ENCODE measurements at regions not wholly inside any gene's neighbourhood (a gene's known extent, or its start where the extent isn't known, plus 50 kb on each side); places are given as distances from the start of the nearest gene placed in this dataset.

DNA sequence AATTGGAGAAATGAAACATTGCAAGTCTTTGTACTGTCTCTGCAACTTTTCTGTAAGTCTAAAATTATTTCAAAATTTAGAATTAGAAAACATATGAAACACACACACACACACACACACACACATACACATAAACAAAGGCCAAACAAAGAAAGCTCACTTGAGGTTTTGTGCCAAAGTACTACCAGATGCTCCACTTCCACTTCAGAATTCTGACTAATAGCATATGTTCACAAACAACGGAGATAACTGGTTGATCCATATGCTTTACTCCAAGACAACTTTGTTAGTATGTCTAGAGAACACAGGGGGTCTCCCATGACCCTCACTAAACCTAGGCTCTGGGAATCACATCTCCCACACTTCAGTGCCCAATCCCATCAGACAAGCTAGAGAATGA is 133.8 kb upstream of the CLEC14A start:
- TF ChIP-seq YY1 (IDR thresholded peaks at IDR 0.05; ENCODE audit: insufficient read depth, insufficient read length) = no peak
- TF ChIP-seq ZNF274 (IDR thresholded peaks at IDR 0.05; ENCODE audit: low read depth, low read length) = no peak
- TF ChIP-seq SUZ12 (IDR thresholded peaks at IDR 0.05; ENCODE audit: extremely low read depth, insufficient read depth, insufficient read length) = no peak
- Histone ChIP-seq H3K4me3 (ENCODE audit: insufficient read length, low read depth) (no peak overlapping the region), H3K27me3 (ENCODE audit: insufficient read depth, insufficient read length) (no peaks in the 10 kb centered on the region), H3K9me3 (ENCODE audit: insufficient read depth, low read length) (no peaks in the 10 kb centered on the region), H3K9ac (ENCODE audit: insufficient read length, low read depth) (no peak overlapping the region), H3K4me1 (ENCODE audit: insufficient read depth, insufficient read length) (no peaks in the 10 kb centered on the region), H3K36me3 (ENCODE audit: insufficient read depth, insufficient read length, low read length) (no peaks in the 10 kb centered on the region)
- DNase-seq (ENCODE audit: low read depth, low spot score) = no peak

DNA sequence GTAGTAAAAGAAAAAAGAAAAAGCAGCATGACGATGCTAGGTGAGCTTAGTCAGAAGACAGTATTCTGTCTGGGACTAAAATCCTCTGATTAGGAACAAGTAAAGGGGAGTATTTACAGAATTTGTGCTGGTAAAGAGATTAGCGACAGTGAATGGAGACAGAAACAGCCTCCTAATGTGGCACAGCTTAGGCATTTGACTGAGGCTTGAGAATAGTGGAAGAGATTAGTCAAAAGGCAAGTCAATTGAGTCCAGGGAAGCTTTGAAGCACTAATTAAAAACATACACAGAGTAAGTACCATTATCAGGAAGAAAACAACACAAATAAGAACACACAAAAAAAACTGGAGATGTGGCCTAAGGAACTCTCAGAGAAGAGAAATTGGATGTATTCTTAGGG is 131.9 kb upstream of the CLEC14A start:
- H3K27me3 ChIP-seq (ENCODE audit: insufficient read depth, insufficient read length) = no peaks in the 10 kb centered on the region
- H3K4me1 ChIP-seq (ENCODE audit: insufficient read depth, insufficient read length) = no peaks in the 10 kb centered on the region
- H3K9me3 ChIP-seq (ENCODE audit: insufficient read depth, low read length) = no peaks in the 10 kb centered on the region
- no peaks in the 10 kb centered on the region for H3K36me3 ChIP-seq (ENCODE audit: insufficient read depth, insufficient read length, low read length)
- no peak overlapping the region for H3K9ac ChIP-seq (ENCODE audit: insufficient read length, low read depth)
- no peak for DNase-seq (ENCODE audit: low read depth, low spot score)
- TF ChIP-seq SUZ12 (IDR thresholded peaks at IDR 0.05; ENCODE audit: extremely low read depth, insufficient read depth, insufficient read length) (no peak), YY1 (IDR thresholded peaks at IDR 0.05; ENCODE audit: insufficient read depth, insufficient read length) (no peak), ZNF274 (IDR thresholded peaks at IDR 0.05; ENCODE audit: low read depth, low read length) (no peak)
- no peak overlapping the region for H3K4me3 ChIP-seq (ENCODE audit: insufficient read length, low read depth)

DNA sequence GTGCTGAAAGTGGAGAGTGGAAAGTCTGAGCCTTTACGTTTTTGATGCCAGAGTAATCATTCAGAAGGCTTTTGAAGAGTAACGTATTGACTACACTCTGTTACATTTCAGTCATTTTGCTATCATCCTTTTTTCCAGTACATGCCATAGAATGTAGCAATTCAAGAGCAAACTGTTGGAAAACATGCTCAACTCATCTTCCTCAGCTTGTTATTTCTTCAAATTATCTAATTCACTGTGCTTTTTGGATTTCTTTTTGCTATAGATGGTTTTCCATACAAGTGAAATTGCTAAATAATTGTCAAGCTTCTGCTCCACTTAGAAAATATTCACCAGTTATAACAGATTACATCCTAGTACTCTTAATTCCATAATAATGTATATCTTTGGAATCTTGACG is 129.9 kb upstream of the CLEC14A start:
- no peak overlapping the region for H3K4me3 ChIP-seq (ENCODE audit: insufficient read length, low read depth)
- H3K9me3 ChIP-seq (ENCODE audit: insufficient read depth, low read length) = no peaks in the 10 kb centered on the region
- no peaks in the 10 kb centered on the region for H3K36me3 ChIP-seq (ENCODE audit: insufficient read depth, insufficient read length, low read length)
- no peaks in the 10 kb centered on the region for H3K4me1 ChIP-seq (ENCODE audit: insufficient read depth, insufficient read length)
- H3K9ac ChIP-seq (ENCODE audit: insufficient read length, low read depth) = no peak overlapping the region
- no peak for DNase-seq (ENCODE audit: low read depth, low spot score)
- no peaks in the 10 kb centered on the region for H3K27me3 ChIP-seq (ENCODE audit: insufficient read depth, insufficient read length)
- TF ChIP-seq YY1 (IDR thresholded peaks at IDR 0.05; ENCODE audit: insufficient read depth, insufficient read length) (no peak), SUZ12 (IDR thresholded peaks at IDR 0.05; ENCODE audit: extremely low read depth, insufficient read depth, insufficient read length) (no peak), ZNF274 (IDR thresholded peaks at IDR 0.05; ENCODE audit: low read depth, low read length) (no peak)

DNA sequence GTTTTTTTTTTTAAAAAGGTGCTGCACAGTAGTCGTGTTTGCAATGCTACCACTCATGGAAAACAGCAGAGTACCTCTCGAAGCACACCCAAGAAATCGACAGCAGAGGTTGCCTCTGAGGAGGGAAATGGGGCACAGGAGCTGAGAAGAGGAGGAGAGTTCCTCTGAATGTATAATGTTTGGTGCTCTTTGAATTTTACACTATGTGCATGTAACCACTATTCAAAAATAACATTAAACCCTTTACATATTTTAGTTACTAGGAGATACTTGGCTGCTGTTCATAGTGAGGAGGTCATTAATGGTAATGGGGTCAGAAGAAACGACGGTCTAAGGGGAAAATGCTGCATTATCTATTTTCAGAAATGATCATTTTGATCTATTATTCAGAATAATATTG is 129.4 kb upstream of the CLEC14A start:
- DNase-seq (ENCODE audit: low read depth, low spot score) = no peak
- Histone ChIP-seq H3K36me3 (ENCODE audit: insufficient read depth, insufficient read length, low read length) (no peaks in the 10 kb centered on the region), H3K27me3 (ENCODE audit: insufficient read depth, insufficient read length) (no peaks in the 10 kb centered on the region), H3K9me3 (ENCODE audit: insufficient read depth, low read length) (no peaks in the 10 kb centered on the region), H3K4me1 (ENCODE audit: insufficient read depth, insufficient read length) (no peaks in the 10 kb centered on the region), H3K4me3 (ENCODE audit: insufficient read length, low read depth) (no peak overlapping the region), H3K9ac (ENCODE audit: insufficient read length, low read depth) (no peak overlapping the region)
- no peak for TF ChIP-seq YY1 (IDR thresholded peaks at IDR 0.05; ENCODE audit: insufficient read depth, insufficient read length)
- no peak for TF ChIP-seq ZNF274 (IDR thresholded peaks at IDR 0.05; ENCODE audit: low read depth, low read length)
- TF ChIP-seq SUZ12 (IDR thresholded peaks at IDR 0.05; ENCODE audit: extremely low read depth, insufficient read depth, insufficient read length) = no peak

DNA sequence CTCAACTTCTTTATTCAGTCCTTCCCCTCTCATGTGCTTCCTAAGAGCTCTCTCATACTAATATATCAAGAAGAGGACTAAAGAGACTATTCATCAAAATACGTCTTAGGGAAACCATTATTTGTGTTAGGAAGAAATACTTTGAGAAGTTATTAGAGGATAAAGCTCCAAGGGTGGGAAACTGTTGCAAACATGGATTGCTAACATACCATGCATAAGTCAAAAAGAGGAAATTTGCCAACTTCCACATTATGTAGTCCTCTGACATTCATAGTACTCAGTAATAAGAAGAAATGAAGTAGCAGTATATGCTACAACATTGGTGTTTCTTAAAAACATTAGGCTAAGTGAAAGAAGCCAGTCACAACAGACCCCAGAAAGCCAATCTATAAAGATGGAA is 128.8 kb upstream of the CLEC14A start:
- no peak overlapping the region for H3K9ac ChIP-seq (ENCODE audit: insufficient read length, low read depth)
- no peaks in the 10 kb centered on the region for H3K36me3 ChIP-seq (ENCODE audit: insufficient read depth, insufficient read length, low read length)
- H3K4me1 ChIP-seq (ENCODE audit: insufficient read depth, insufficient read length) = no peaks in the 10 kb centered on the region
- no peaks in the 10 kb centered on the region for H3K9me3 ChIP-seq (ENCODE audit: insufficient read depth, low read length)
- TF ChIP-seq YY1 (IDR thresholded peaks at IDR 0.05; ENCODE audit: insufficient read depth, insufficient read length) (no peak), SUZ12 (IDR thresholded peaks at IDR 0.05; ENCODE audit: extremely low read depth, insufficient read depth, insufficient read length) (no peak), ZNF274 (IDR thresholded peaks at IDR 0.05; ENCODE audit: low read depth, low read length) (no peak)
- H3K27me3 ChIP-seq (ENCODE audit: insufficient read depth, insufficient read length) = no peaks in the 10 kb centered on the region
- no peak overlapping the region for H3K4me3 ChIP-seq (ENCODE audit: insufficient read length, low read depth)
- DNase-seq (ENCODE audit: low read depth, low spot score) = no peak

DNA sequence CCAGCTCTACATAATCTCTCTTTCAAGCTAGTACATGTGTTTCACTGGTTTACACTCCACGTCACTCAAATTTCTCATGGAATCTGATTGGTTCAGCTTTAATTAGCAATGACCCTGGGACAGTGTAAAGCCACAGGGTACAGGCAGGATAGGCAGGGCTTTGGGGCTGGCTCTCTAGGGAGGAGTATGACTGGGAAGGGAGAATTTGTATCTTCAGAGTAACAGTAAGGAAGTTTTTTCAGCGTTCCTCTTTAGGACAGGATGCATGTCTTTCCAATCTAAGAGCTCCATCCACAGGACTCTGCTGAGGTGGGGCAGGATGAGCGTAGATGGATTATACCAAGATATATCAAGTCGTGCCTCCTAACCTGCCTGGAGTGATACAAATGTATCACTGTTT is 112.0 kb upstream of the CLEC14A start:
- no peaks in the 10 kb centered on the region for H3K27me3 ChIP-seq (ENCODE audit: insufficient read depth, insufficient read length)
- DNase-seq (ENCODE audit: low read depth, low spot score) = no peak
- no peak for TF ChIP-seq SUZ12 (IDR thresholded peaks at IDR 0.05; ENCODE audit: extremely low read depth, insufficient read depth, insufficient read length)
- TF ChIP-seq YY1 (IDR thresholded peaks at IDR 0.05; ENCODE audit: insufficient read depth, insufficient read length) = no peak
- TF ChIP-seq ZNF274 (IDR thresholded peaks at IDR 0.05; ENCODE audit: low read depth, low read length) = no peak
- no peak overlapping the region for H3K9ac ChIP-seq (ENCODE audit: insufficient read length, low read depth)
- no peaks in the 10 kb centered on the region for H3K4me1 ChIP-seq (ENCODE audit: insufficient read depth, insufficient read length)
- H3K4me3 ChIP-seq (ENCODE audit: insufficient read length, low read depth) = no peak overlapping the region
- no peaks in the 10 kb centered on the region for H3K9me3 ChIP-seq (ENCODE audit: insufficient read depth, low read length)
- H3K36me3 ChIP-seq (ENCODE audit: insufficient read depth, insufficient read length, low read length) = no peaks in the 10 kb centered on the region

DNA sequence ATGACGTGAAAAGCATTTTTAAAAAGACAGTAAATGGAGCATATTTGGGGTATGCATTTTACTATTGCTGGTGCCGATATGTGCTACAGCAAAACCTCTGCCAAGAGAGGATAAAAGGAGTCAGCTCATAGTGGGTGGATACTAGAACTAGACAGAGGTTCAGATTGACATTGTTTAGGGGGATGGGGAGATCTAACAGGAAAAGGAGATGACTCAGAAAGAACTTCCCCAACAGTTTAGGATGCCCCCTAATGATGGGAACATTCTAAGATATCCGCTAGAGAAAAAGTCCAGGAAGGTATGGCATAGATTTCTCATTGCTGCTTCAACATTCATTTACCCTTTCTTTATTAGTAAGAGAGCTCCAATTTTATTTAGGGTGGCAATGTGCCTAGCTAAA is 110.5 kb upstream of the CLEC14A start:
- no peak for DNase-seq (ENCODE audit: low read depth, low spot score)
- Histone ChIP-seq H3K9me3 (ENCODE audit: insufficient read depth, low read length) (no peaks in the 10 kb centered on the region), H3K4me1 (ENCODE audit: insufficient read depth, insufficient read length) (no peaks in the 10 kb centered on the region), H3K27me3 (ENCODE audit: insufficient read depth, insufficient read length) (no peaks in the 10 kb centered on the region), H3K36me3 (ENCODE audit: insufficient read depth, insufficient read length, low read length) (no peaks in the 10 kb centered on the region), H3K4me3 (ENCODE audit: insufficient read length, low read depth) (no peak overlapping the region), H3K9ac (ENCODE audit: insufficient read length, low read depth) (no peak overlapping the region)
- no peak for TF ChIP-seq YY1 (IDR thresholded peaks at IDR 0.05; ENCODE audit: insufficient read depth, insufficient read length)
- TF ChIP-seq ZNF274 (IDR thresholded peaks at IDR 0.05; ENCODE audit: low read depth, low read length) = no peak
- TF ChIP-seq SUZ12 (IDR thresholded peaks at IDR 0.05; ENCODE audit: extremely low read depth, insufficient read depth, insufficient read length) = no peak

DNA sequence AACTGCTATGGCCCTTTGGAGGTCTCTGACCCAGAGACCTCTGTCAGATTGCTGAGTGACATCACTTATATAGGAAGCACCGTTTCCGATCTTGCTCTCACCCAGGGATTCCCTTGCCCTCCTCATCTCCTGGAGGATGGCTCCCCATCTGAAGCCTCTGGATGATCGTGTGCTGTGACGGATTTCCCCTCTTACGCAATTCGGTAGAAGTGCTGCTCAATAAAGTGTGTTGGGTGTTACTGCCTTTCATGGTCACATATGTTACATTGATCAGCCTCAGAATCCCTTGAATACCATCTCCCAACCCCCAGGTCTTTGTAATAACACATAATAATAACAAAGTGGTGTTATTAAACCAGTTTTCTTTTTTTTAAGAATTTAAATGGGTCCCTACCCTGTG is 107.3 kb upstream of the CLEC14A start:
- no peaks in the 10 kb centered on the region for H3K36me3 ChIP-seq (ENCODE audit: insufficient read depth, insufficient read length, low read length)
- TF ChIP-seq SUZ12 (IDR thresholded peaks at IDR 0.05; ENCODE audit: extremely low read depth, insufficient read depth, insufficient read length) (no peak), ZNF274 (IDR thresholded peaks at IDR 0.05; ENCODE audit: low read depth, low read length) (no peak), YY1 (IDR thresholded peaks at IDR 0.05; ENCODE audit: insufficient read depth, insufficient read length) (no peak)
- no peak overlapping the region for H3K9ac ChIP-seq (ENCODE audit: insufficient read length, low read depth)
- no peak overlapping the region for H3K4me3 ChIP-seq (ENCODE audit: insufficient read length, low read depth)
- no peaks in the 10 kb centered on the region for H3K9me3 ChIP-seq (ENCODE audit: insufficient read depth, low read length)
- H3K4me1 ChIP-seq (ENCODE audit: insufficient read depth, insufficient read length) = no peaks in the 10 kb centered on the region
- H3K27me3 ChIP-seq (ENCODE audit: insufficient read depth, insufficient read length) = no peaks in the 10 kb centered on the region
- DNase-seq (ENCODE audit: low read depth, low spot score) = no peak
